ENCODE measurements at regions not wholly inside any gene's neighbourhood (a gene's known extent, or its start where the extent isn't known, plus 50 kb on each side); places are given as distances from the start of the nearest gene placed in this dataset.
"Not testable (repeated sequence)": the region's sequence is repeated elsewhere in the genome, so short reads cannot be mapped to it uniquely, and the experiment has no call there.

DNA sequence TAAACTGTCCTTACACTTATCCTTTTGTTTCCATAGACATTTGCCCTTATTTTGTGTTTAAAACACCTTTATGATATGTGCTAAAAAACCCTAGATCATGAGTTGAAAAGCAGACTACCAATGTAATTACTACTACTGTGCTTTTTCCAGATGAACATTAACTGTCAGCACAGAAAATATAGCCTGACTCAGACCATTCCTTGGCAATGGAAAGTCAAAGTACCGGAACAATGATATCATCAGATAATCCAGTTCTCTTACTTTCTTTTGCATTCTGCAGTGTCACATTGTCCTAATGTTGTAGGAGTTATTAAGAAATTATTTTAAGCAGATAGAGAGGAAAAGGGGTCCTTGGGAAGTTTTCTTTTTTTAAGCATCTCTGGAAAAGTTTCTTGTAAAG is 1189.0 kb upstream of the FLRT2 start:
- no peaks in the 10 kb centered on the region for H3K4me1 ChIP-seq (replicated peaks in 1 of 2)
- TF ChIP-seq, protein P1, sequence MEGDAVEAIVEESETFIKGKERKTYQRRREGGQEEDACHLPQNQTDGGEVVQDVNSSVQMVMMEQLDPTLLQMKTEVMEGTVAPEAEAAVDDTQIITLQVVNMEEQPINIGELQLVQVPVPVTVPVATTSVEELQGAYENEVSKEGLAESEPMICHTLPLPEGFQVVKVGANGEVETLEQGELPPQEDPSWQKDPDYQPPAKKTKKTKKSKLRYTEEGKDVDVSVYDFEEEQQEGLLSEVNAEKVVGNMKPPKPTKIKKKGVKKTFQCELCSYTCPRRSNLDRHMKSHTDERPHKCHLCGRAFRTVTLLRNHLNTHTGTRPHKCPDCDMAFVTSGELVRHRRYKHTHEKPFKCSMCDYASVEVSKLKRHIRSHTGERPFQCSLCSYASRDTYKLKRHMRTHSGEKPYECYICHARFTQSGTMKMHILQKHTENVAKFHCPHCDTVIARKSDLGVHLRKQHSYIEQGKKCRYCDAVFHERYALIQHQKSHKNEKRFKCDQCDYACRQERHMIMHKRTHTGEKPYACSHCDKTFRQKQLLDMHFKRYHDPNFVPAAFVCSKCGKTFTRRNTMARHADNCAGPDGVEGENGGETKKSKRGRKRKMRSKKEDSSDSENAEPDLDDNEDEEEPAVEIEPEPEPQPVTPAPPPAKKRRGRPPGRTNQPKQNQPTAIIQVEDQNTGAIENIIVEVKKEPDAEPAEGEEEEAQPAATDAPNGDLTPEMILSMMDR (IDR thresholded peaks at IDR 0.05) = no peak
- no peak for TF ChIP-seq POLR2A (IDR thresholded peaks at IDR 0.05)
- no peak overlapping the region for H3K4me3 ChIP-seq
- H3K9me3 ChIP-seq (replicated peaks in 1 of 3) = no peaks in the 10 kb centered on the region
- 21 to 35% (median 29%) methylated on average over 1 of the region's 1 CpG for WGBS, 4 donors
- no peaks in the 10 kb centered on the region for H3K36me3 ChIP-seq (replicated peaks in 1 of 2)
- no peak for DNase-seq
- H3K27me3 ChIP-seq = no peaks in the 10 kb centered on the region
- intact Hi-C loops (cut with DNase I) = no loop called here
- H3K27ac ChIP-seq = peak overlapping the region in 2 of 5 donors; percentile 19 to 40

DNA sequence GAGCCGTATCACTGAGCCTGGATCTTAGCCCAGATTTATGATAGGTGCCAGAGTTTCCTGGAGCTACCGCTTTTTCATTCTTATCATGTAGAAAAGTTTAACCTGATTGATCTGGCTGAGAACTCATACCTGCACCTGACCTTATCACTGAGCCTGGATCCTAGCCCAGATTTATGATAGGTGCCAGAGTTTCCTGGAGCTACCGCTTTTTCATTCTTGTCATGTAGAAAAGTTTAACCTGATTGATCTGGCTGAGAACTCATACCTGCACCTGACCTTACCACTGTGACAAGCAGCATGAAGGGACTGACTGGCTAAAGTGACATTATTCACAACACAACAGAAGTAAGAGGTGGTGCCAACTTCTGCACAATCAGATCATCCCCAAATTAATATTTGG is 1188.1 kb upstream of the FLRT2 start:
- H3K27me3 ChIP-seq; DNase-seq; H3K9me3 ChIP-seq (replicated peaks in 1 of 3); H3K4me3 ChIP-seq; H3K4me1 ChIP-seq (replicated peaks in 1 of 2); intact Hi-C loops (cut with DNase I); H3K36me3 ChIP-seq (replicated peaks in 1 of 2); H3K27ac ChIP-seq: not testable (repeated sequence)
- WGBS, 4 donors = 92 to 96% (median 93%) methylated on average over 3 of the region's 3 CpGs

DNA sequence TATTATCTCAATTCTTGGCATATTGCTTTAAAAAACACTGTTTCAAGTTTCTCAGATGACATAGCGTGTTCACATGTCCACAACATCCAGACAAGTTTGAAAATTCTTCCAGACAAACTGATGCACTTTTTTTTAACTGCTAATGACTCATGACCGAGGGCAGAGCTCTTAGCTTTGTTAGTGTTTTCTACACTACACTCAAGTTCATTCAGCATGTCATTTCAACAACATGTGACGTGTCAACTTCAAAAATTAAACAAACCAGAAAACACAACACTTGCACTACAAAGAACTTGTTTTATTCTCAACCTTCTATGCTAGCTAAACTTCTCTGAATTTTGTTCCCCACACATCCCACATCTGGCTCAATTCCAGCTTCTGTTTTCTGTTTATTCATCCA is 1186.3 kb upstream of the FLRT2 start:
- no peak for TF ChIP-seq POLR2A (IDR thresholded peaks at IDR 0.05)
- TF ChIP-seq, protein P1 (IDR thresholded peaks at IDR 0.05) = no peak
- H3K4me3 ChIP-seq = no peak overlapping the region
- no peaks in the 10 kb centered on the region for H3K27me3 ChIP-seq
- intact Hi-C loops (cut with DNase I) = no loop called here
- WGBS, 4 donors = 71 to 83% (median 77%) methylated on average over 3 of the region's 3 CpGs
- DNase-seq = no peak
- H3K4me1 ChIP-seq (replicated peaks in 1 of 2) = no peaks in the 10 kb centered on the region
- H3K36me3 ChIP-seq (replicated peaks in 1 of 2) = no peaks in the 10 kb centered on the region
- H3K27ac ChIP-seq = no peak overlapping the region
- H3K9me3 ChIP-seq (replicated peaks in 1 of 3) = no peaks in the 10 kb centered on the region

DNA sequence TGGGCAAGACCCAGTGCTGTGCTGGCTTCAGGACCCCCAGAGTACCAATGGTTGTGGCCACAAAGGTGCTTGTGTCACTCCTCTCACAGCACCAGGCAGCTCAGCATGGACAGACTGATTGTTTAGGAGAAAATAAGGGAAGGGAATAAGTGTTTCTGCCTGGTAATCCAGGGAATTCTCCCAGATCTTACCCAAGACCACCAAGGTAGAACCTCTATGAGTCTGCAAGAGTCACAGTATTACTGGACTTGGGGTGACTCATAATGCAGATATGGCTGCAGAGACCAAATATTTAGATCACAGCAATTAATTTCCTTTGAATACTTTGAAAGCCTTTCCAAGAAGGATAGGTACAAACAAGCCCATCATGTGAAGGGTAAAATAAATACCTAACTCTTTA is 1178.3 kb upstream of the FLRT2 start:
- H3K9me3 ChIP-seq (replicated peaks in 1 of 3) = no peaks in the 10 kb centered on the region
- TF ChIP-seq, protein P1 (IDR thresholded peaks at IDR 0.05) = no peak
- TF ChIP-seq POLR2A (IDR thresholded peaks at IDR 0.05) = no peak
- H3K4me3 ChIP-seq = no peak overlapping the region
- no peaks in the 10 kb centered on the region for H3K36me3 ChIP-seq (replicated peaks in 1 of 2)
- intact Hi-C loops (cut with DNase I) = no loop called here
- H3K27me3 ChIP-seq = no peaks in the 10 kb centered on the region
- H3K27ac ChIP-seq = no peak overlapping the region
- no peak for DNase-seq
- H3K4me1 ChIP-seq (replicated peaks in 1 of 2) = no peaks in the 10 kb centered on the region

DNA sequence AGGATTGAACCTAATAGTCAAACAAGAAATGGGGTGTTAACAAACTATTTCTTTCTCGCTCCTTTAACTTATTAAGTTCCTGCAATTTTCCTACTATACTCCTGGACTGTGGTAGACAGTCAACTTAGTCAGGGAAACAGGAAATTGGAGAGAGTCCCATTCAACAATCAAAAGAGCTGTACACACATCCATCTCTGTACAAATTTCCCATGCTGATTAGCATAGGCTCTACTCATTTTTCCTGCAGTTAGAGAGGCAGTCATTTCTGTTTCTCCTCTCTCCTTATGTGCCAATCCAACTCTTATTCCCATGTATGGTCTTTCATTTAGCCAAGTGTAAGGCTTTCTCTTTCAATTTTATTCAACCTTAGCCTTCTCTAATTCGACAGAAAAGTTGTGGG is 1168.5 kb upstream of the FLRT2 start:
- Histone ChIP-seq H3K9me3 (replicated peaks in 1 of 3) (no peaks in the 10 kb centered on the region), H3K27ac (no peak overlapping the region), H3K27me3 (no peaks in the 10 kb centered on the region), H3K36me3 (replicated peaks in 1 of 2) (no peaks in the 10 kb centered on the region), H3K4me3 (no peak overlapping the region), H3K4me1 (replicated peaks in 1 of 2) (no peaks in the 10 kb centered on the region)
- intact Hi-C loops (cut with DNase I) = no loop called here
- no peak for DNase-seq
- WGBS, 4 donors = 70 to 79% (median 74%) methylated on average over 2 of the region's 2 CpGs
- no peak for TF ChIP-seq POLR2A (IDR thresholded peaks at IDR 0.05)
- TF ChIP-seq, protein P1 (IDR thresholded peaks at IDR 0.05) = no peak
